Kidney (tissue), 13 donors: ENCODE measurements at regions not wholly inside any gene's neighbourhood (a gene's known extent, or its start where the extent isn't known, plus 50 kb on each side); places are given as distances from the start of the nearest gene placed in this dataset.
"Not testable (repeated sequence)": the region's sequence is repeated elsewhere in the genome, so short reads cannot be mapped to it uniquely, and the experiment has no call there.

Experiments
- DNase-seq, 5 donors: peaks; one replicate each; pipeline ENCODE4 v3.0.0-alpha.2; 2013 to 2020
- FAIRE-seq: peaks from 2 replicates; lab custom pipeline; 2012; peaks lifted over from hg19 to GRCh38; lab: Jason Lieb, UNC
- H3K27ac ChIP-seq, 2 donors: one replicate each; pipeline ENCODE4 v1.7.0; 2013; ENCODE audit warnings: low read depth in 2 of 2, low read length in 2 of 2, inconsistent platforms in 1 of 2
- H3K27me3 ChIP-seq: one replicate; pipeline ENCODE4 v1.7.1; 2013; ENCODE audit warnings: low read length, inconsistent platforms; ENCODE audit not compliant: control insufficient read depth, insufficient read depth
- H3K36me3 ChIP-seq, 3 donors: one replicate each; pipeline versions ENCODE4 v1.7.0 to v1.7.1; 2013; ENCODE audit warnings: low read length in 3 of 3, control low read depth in 1 of 3, inconsistent platforms in 1 of 3; ENCODE audit not compliant: insufficient read depth in 3 of 3, control insufficient read depth in 2 of 3
- H3K4me1 ChIP-seq, 3 donors: one replicate each; pipeline versions ENCODE4 v1.7.0 to v1.7.1; 2013; ENCODE audit warnings: low read length in 3 of 3, inconsistent platforms in 1 of 3, low read depth in 1 of 3; ENCODE audit not compliant: control insufficient read depth in 2 of 3, insufficient read depth in 2 of 3
- H3K4me3 ChIP-seq, 3 donors: one replicate each; pipeline versions ENCODE4 v1.7.0 to v1.8.1; 2013; ENCODE audit warnings: low read length in 3 of 3, control low read depth in 1 of 3, inconsistent platforms in 1 of 3
- H3K9ac ChIP-seq, 3 donors: one replicate each; pipeline versions ENCODE4 v1.7.0 to v1.7.1; 2013; ENCODE audit warnings: low read length in 3 of 3, control low read depth in 1 of 3, inconsistent platforms in 1 of 3
- H3K9me3 ChIP-seq, 3 donors: one replicate each; pipeline versions ENCODE4 v1.7.0 to v1.7.1; 2013; ENCODE audit warnings: low read length in 3 of 3, control low read depth in 1 of 3, inconsistent platforms in 1 of 3; ENCODE audit not compliant: control insufficient read depth in 2 of 3, insufficient read depth in 1 of 3
- CTCF ChIP-seq: IDR thresholded peaks from 3 replicates; pipeline ENCODE4 v1.5.1; 2012; ENCODE audit warnings: mild to moderate bottlenecking, moderate library complexity, borderline replicate concordance; ENCODE audit not compliant: insufficient read depth; ENCODE audit errors: extremely low read depth
- intact Hi-C: fragments of 100-400 bp; cut with DNase I; formaldehyde crosslinking; loops from one replicate; pipeline ENCODE4 v1.11.1; 2022
- donor health status: control.
- donor health status: control.
- donor health status: control.
- donor health status: control.
- donor health status: control.
- donor health status: DM: yes; HTN: yes; CAD: no.
- donor health status: Normal renal cell carcinoma (clear cell type).

DNA sequence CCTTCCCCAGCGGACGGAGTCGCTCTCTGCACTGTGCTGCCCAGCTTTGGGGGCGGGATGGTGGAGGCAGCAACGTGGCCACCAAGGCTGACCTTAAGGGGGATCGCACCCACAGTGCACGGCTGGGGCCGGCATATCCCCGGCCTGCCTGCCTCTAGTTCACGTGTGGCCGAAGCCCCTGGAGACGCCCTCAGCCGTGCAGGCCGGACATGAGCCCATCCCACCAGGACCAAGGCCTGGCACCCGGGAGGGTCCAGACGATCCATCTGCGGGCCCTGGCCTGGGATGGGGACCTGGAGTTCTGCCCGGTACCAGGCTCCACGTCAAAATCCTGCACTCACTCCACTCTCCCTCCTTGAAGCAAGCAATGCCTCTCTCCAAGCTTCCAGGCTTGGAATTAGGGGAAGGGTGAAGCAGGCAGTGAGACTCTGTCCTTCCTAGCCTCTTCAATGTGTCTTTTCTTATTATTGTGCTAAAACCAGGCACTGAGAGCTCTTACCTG lies 520.8 kb downstream of the REEP3 start:
- FAIRE-seq (no peak), DNase-seq (peak in 2 of 5 donors; percentile 42 to 68)
- intact Hi-C loops = no loop called here

DNA sequence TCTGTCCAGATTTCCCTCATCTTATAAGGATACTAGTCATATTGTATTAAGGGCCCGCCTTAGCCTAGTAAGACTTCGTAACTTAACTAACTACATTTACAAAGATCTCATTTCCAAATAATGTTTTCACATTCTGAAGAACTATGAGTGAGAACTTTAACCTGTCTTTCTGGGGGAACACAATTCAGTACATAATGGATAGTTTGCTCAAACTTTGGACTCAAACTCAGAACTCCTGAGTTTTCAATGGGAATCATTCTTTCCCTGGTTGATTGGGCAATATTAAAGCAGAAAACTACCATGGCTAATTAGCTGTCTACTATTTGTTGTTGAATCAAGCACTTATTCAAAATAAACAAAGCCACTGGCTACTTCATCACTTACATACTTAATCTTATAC lies 522.9 kb downstream of the REEP3 start:
- DNase-seq = no peak
- H3K9ac ChIP-seq = no peak overlapping the region
- intact Hi-C loops = no loop called here
- TF ChIP-seq CTCF = no peak
- no peaks in the 10 kb centered on the region for H3K36me3 ChIP-seq
- no peaks in the 10 kb centered on the region for H3K27me3 ChIP-seq
- no peak for FAIRE-seq
- H3K4me3 ChIP-seq = no peak overlapping the region
- H3K9me3 ChIP-seq = no peaks in the 10 kb centered on the region
- no peaks in the 10 kb centered on the region for H3K4me1 ChIP-seq
- H3K27ac ChIP-seq = no peak overlapping the region

More for the DNA sequence above, 520.8 kb downstream of the REEP3 start:
- no peak for TF ChIP-seq CTCF
- Histone ChIP-seq H3K4me3 (no peak overlapping the region), H3K27ac (no peak overlapping the region), H3K4me1 (no peaks in the 10 kb centered on the region), H3K9me3 (no peaks in the 10 kb centered on the region), H3K27me3 (no peaks in the 10 kb centered on the region), H3K9ac (no peak overlapping the region), H3K36me3 (no peaks in the 10 kb centered on the region)

GRCh38 chr10:64044957-64045632 lies 523.9 kb downstream of the REEP3 start:
- FAIRE-seq, H3K27me3 ChIP-seq, H3K9ac ChIP-seq, DNase-seq, intact Hi-C loops, H3K36me3 ChIP-seq, H3K4me1 ChIP-seq, H3K27ac ChIP-seq, H3K4me3 ChIP-seq, H3K9me3 ChIP-seq: not testable (repeated sequence)

- Histone ChIP-seq H3K9me3 (no peaks in the 10 kb centered on the region), H3K9ac (no peak overlapping the region), H3K4me1 (no peaks in the 10 kb centered on the region), H3K4me3 (no peak overlapping the region), H3K36me3 (no peaks in the 10 kb centered on the region), H3K27ac (no peak overlapping the region), H3K27me3 (no peaks in the 10 kb centered on the region)
- no peak for TF ChIP-seq CTCF
- DNase-seq (no peak), FAIRE-seq (no peak)
- intact Hi-C loops = no loop called here
Observed at GRCh38 chr10:64054392-64054791, 533.2 kb downstream of the REEP3 start.
